ENCODE measurements at regions not wholly inside any gene's neighbourhood (a gene's known extent, or its start where the extent isn't known, plus 50 kb on each side); places are given as distances from the start of the nearest gene placed in this dataset.

DNA sequence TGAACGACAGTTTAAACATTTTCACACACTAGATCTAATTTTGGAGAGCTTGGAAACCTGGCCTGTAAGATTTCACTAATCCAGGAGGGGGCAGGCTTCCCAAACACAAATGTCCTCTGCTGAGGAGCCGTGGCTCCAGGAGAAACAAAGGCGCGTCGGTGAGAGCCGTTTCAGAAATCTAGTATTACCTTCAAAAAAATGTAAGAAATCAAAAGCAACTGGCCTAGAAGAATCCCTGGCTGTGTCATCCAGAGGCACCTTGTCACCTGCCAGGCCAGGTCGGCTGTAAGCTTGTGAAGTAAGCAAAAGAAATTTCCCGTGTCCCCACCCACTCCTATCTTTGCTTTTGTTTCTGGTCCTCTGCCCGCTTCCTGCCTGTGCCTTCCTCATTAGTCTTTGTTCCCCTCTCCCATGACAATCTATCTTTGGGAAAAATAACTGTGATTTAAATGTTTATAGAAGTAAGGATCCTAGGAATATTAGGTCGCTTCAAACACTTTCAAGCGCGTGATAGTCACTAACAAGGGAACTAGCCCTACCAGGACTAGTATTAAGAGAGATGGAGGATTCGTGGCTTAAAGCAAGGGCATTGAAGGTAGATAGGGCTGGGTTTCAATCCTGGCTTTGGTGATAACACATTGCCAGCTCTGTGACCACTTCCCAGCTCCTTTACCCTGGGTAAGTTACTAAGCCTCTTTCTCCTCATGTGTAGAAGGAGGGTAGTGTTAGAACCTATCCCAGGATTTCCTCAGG is 99.5 kb upstream of the STK39 start:
- DNase-seq (ENCODE audit: low read depth, low spot score): peak; percentile 68
- peak overlapping the region; percentile 57 for H3K4me3 ChIP-seq (ENCODE audit: low read depth, low read length)
- in situ Hi-C loops (cut with HindIII; ENCODE audit: low sequenced_read_pairs): no loop called here
- TF ChIP-seq, protein P1, sequence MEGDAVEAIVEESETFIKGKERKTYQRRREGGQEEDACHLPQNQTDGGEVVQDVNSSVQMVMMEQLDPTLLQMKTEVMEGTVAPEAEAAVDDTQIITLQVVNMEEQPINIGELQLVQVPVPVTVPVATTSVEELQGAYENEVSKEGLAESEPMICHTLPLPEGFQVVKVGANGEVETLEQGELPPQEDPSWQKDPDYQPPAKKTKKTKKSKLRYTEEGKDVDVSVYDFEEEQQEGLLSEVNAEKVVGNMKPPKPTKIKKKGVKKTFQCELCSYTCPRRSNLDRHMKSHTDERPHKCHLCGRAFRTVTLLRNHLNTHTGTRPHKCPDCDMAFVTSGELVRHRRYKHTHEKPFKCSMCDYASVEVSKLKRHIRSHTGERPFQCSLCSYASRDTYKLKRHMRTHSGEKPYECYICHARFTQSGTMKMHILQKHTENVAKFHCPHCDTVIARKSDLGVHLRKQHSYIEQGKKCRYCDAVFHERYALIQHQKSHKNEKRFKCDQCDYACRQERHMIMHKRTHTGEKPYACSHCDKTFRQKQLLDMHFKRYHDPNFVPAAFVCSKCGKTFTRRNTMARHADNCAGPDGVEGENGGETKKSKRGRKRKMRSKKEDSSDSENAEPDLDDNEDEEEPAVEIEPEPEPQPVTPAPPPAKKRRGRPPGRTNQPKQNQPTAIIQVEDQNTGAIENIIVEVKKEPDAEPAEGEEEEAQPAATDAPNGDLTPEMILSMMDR (IDR thresholded peaks at IDR 0.05; ENCODE audit: low read depth, low read length): peak; percentile 72

DNA sequence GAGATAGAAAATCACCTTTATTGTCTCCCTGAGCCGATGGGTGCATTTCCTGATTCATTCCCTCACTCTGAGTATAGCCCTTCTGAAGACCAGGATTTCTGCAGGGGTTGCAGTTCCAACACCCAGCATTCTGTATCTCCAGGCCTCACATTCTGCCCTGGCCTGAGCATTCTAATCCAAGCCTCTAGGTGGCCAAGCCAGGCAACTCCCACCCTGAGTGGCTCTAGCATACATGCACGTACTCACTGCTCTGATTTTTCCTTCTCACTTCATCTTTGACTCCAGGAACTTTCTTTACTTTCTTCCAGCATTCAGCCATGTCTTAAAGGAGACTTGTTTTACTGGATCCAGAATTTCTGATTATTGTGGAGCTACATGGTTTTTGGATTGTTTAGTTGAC is 100.7 kb upstream of the STK39 start:
- TF ChIP-seq, protein P1 (IDR thresholded peaks at IDR 0.05; ENCODE audit: low read depth, low read length): peak; percentile 72
- in situ Hi-C loops (cut with HindIII; ENCODE audit: low sequenced_read_pairs): no loop called here
- H3K4me3 ChIP-seq (ENCODE audit: low read depth, low read length): no peak overlapping the region
- DNase-seq (ENCODE audit: low read depth, low spot score): peak; percentile 43

DNA sequence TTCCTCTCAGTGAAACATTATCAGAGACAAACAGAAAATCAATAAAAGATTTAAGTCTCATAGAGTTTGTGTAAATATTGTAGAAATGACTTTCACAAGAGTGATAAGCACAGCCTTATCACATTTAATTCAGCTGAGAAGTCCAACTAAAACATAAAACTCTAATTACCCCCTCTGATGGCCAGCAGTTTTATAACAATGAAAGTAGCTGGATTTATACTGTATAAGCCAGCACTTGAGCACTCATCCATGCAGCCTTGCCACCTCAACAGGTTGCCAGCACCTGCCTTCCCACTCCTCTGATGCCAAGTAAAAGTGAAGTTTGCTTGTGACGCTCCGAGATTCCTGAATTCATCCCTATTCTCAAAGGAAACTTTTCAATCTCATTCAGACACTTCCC is 103.0 kb upstream of the STK39 start:
- no peak overlapping the region for H3K4me3 ChIP-seq (ENCODE audit: low read depth, low read length)
- TF ChIP-seq, protein P1 (IDR thresholded peaks at IDR 0.05; ENCODE audit: low read depth, low read length): no peak
- in situ Hi-C loops (cut with HindIII; ENCODE audit: low sequenced_read_pairs): no loop called here
- DNase-seq (ENCODE audit: low read depth, low spot score): no peak

DNA sequence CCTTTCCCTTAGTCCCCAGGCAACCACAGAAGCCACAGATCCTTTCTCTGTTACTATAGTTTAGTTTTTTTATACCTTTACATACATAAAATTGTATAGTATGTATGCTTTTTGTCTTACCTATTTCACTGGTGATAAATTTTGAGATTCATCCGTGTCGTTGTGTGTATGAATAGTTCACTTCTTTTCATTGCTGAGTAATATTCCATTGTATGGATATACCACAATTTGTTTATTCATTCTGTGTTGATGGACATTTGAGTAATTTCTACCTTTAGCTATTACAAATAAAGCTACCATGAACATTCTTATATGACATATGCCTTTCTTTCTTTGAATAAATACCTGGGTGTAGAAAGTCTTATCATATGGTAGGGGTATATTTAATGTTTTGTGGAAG is 102.8 kb upstream of the CERS6 start:
- no peak for DNase-seq (ENCODE audit: low read depth, low spot score)
- TF ChIP-seq, protein P1 (IDR thresholded peaks at IDR 0.05; ENCODE audit: low read depth, low read length): no peak
- in situ Hi-C loops (cut with HindIII; ENCODE audit: low sequenced_read_pairs): no loop called here
- no peak overlapping the region for H3K4me3 ChIP-seq (ENCODE audit: low read depth, low read length)

DNA sequence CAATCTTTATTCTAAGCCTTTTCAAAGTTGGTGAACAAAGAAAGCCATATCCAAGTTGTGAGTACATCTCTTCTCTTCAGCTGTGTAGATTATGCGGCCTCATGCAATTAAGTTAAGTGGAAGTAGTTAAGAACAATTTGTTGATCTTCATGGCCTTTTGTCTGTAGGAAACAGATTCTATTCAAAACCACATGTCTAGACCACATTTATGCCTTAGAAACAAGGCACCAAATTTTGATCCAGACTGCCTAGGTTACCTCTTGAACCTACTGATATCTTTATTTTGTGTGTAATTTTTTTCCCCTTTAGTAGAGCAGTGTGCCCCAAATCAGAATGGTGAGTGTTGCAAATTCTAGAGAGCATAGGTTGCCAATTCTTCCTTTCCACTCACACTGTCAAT is 101.6 kb upstream of the CERS6 start:
- no peak overlapping the region for H3K4me3 ChIP-seq (ENCODE audit: low read depth, low read length)
- DNase-seq (ENCODE audit: low read depth, low spot score): no peak
- in situ Hi-C loops (cut with HindIII; ENCODE audit: low sequenced_read_pairs): no loop called here
- TF ChIP-seq, protein P1 (IDR thresholded peaks at IDR 0.05; ENCODE audit: low read depth, low read length): no peak

DNA sequence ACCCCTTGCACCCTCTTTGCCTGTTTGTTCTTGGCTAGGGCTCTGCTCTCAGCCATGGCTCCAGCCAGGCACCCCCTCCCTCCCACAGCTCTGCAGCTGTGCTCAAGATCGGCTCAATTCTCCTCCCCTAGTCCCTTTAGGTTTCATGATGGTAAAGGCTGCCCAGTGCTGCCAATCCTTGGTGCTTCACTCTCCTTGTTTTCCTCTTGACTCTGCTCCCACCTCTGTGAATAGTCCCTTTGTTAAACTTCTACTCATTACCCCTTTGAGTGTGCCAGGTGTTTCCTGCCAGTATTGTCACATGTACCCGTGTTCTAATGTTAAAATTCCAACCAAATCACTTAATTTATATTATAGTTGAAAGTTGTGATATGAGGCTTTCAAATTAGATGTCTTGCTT is 101.0 kb upstream of the CERS6 start:
- TF ChIP-seq, protein P1 (IDR thresholded peaks at IDR 0.05; ENCODE audit: low read depth, low read length): no peak
- in situ Hi-C loops (cut with HindIII; ENCODE audit: low sequenced_read_pairs): no loop called here
- H3K4me3 ChIP-seq (ENCODE audit: low read depth, low read length): no peak overlapping the region
- no peak for DNase-seq (ENCODE audit: low read depth, low spot score)

Data from astrocyte of the spinal cord (primary cell).